Tongue (tissue), 1 donor: ENCODE measurements at regions not wholly inside any gene's neighbourhood (a gene's known extent, or its start where the extent isn't known, plus 50 kb on each side); places are given as distances from the start of the nearest gene placed in this dataset.
A peak's percentile ranks its signal among the peaks of the same experiment; 100 is the strongest.

ENCODE experiments used
- DNase-seq: peaks from one replicate; pipeline ENCODE4 v3.0.0-alpha.2; 2015

DNA sequence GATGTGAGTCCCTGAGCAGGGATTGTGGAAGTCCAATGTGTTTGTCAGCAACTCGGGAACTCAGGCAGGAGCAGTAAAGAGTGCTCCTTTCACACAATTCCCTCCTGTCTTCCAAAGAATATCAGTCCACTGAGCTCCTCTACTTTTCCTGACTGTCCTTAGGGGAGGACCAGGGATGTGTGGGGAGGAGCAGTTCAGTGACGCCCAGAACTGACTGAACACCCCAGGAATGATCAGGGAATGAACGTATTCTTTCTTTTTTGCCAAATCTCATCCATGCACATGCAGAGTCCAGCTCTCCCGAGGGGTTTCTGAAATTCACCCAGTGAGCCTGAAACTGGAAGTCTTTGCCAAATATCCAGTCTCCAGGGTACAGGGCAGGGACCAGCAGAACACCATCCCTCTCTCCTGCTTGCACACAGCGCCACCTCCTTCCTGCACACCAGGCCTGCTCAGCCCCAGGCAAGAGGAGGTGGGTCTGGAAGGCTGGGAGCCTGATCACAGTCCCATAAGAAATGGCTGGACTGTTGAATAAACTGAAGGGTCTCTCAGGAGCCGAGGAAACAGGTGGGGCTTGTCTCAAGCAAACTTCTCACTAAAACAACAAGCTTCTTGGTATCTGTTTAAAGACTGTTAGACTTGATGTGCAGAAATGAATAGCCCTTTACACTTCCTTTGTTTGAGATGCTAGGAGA lies 294.7 kb downstream of the C7orf25 start:
- DNase-seq, result peak; percentile 44

GRCh38 chr7:42614636-42615035 lies 297.2 kb downstream of the C7orf25 start:
- no peak for DNase-seq

DNA sequence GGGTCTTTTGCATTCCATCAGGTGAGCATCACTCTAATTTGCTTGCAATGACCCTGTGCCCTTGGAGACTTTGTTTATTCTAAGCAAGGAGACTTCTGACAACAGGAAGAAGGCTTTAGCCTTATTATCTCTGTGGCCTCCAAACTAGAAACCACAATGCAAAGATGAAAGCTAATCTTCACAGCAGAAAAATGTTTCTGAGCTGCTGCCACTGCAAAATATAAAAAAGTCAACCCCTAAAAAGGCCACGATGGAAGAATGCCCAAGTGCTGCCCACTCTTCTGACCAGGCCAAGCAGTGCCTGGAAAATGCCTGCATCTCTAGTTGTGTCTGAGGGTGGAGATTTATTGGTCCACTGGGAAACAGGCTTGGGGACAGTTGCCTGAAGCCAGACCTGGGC lies 299.9 kb downstream of the C7orf25 start:
- DNase-seq, result no peak

DNA sequence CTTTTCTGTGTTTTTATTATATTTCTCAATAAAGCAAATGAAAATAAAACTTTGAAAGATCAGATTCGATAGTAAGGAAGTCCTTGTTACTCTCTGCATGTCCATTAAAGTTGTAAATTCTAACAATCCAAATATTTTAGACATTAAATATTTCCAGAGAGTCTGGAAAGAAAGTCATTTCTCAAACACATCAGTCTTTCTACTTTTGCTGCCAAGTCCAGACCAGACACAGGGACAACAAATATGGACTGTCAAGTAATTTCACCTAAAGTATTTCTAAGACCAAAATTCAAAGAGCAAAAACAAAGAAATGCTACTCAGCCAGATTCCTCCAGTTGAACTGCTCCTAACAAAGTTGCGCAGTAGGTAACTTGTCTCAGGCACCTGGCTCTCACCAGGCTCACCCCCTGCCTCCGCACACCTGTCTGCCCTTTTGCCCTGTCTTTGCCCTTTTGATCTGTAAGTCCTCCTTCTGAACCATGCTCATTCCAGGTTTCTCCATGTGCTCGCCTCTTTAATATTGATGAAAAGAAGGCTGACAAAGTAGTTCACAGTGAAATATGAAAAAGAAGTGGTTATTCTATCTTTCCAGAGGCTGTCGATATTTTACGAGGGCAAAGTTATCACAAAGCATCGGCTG lies 300.5 kb downstream of the C7orf25 start:
- no peak for DNase-seq

- DNase-seq, result peak; percentile 67
Observed at GRCh38 chr7:42606193-42606905, 305.5 kb downstream of the C7orf25 start.

DNA sequence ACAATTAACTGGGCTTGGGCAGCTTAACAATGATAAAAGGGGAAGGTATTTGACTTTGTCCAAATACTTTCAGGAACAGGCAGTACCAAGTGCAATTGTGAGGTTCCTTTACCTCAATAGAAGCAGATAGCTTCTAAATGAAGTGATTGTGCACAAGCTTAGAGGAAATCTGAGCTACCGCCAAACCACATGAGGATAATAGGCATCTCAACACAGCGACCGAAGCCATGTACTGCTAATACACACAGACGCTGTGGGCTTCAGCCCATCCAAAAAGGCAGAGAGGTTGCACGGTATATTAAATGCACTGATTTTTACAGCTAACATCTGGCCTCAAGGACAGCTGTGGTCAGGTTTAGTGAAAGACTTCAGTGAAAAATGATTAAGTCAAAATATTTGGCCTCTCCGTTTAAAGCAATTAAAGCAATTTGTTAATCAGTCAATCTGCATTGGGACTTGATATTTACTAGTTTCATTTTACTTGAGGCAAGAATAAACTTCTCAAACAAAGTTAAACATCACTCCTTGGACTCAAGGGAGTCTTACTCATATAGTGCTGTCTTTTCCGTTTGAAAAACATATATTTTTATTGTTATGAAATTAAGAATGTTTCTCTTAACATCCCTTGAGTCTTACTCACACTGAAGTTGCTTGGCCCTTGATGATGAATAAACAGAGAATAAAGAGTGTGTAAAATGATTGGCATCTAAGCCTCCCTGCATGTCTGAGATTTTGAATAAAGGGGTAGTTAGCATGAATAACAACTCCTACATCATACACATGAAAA lies 306.3 kb downstream of the C7orf25 start:
- peak; percentile 82 for DNase-seq

DNA sequence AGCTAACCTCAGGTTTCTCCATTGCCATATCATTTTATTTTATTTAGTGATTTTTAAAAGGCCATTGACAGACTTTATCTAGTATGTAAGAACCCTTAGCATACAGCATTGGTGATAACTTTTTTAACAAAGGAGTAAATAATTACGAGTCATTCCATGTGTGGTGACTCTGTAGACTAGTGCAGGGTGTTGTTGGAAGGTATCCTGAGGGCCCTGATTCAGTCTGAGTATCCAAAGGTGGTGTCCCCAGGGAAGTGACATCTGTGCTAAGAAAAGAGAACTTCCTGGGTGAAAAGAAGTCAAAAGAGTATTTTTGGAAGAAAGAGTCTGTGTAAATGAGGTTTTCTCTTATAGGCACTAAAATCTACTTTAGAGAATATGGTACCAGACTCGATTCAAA lies 308.4 kb downstream of the C7orf25 start:
- DNase-seq, result no peak

DNA sequence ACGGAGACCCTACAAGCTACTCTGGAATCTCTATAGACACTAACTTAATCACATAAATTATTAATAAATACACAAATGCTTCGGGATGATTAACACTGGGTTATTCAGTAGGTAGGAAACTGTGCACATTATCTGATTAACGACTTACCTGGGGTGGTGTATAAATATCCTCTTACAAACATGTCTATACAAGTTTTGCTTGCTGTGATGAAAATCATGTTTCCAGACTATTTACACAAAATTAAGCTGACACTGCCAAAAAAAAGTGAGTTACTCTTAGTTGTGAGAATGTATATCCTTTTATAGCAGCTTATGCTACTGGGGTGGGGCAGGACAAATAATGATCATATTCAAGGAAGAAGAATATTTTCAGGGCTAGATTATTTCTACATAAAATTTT lies 314.6 kb downstream of the C7orf25 start:
- DNase-seq, result no peak

- DNase-seq, result no peak
Observed at GRCh38 chr7:42596737-42597136, 315.1 kb downstream of the C7orf25 start.

- DNase-seq, result no peak
Observed at GRCh38 chr7:42593860-42594259, 318.0 kb downstream of the C7orf25 start.

DNA sequence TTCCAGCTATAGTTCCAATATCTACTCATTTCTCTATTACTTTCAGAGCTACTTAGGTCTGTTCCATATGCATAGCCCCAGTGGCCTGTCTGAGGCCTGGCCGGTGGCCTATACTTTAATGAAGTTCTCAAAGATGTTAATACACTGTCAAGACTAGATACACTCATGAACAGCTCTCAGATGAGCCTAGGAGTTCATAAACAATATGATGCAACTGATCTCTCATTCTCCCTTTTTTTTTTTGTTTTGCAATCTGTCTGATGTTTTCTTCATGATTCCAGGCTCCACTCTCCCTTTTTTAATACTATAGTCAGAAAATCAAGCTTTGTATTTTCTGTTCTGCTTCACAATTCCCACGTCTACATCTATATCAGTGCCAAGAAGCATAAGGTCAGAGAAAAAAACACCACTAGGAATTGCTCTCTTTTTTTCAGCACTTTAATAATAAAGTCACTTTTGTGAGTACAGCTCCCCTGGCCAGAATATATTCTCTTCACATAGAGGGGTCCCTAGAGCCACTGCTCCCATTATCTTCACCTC lies 321.0 kb downstream of the C7orf25 start:
- peak; percentile 8 for DNase-seq

DNA sequence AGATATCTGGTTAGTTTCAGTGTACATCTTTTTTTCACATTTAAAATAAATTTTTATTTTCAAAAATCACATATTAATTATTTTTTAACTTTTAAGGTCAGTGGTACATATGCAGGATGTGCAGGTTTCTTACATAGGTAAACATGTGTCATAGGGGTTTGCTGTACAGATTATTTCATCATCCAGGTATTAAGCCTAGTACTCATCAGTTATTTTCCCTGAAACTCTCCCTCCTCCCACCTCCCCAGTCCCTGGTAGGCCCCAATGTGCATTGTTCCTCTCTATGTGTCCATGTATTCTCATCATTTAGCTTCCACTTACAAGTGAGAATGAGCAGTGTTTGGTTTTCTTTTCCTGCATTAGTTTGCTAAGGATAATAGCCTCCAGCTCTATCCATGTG lies 323.0 kb downstream of the C7orf25 start:
- no peak for DNase-seq

GRCh38 chr7:42587806-42588205 lies 324.1 kb downstream of the C7orf25 start:
- DNase-seq, result peak; percentile 9

- DNase-seq, result no peak
Observed at GRCh38 chr7:42580061-42580460, 331.8 kb downstream of the C7orf25 start.

DNA sequence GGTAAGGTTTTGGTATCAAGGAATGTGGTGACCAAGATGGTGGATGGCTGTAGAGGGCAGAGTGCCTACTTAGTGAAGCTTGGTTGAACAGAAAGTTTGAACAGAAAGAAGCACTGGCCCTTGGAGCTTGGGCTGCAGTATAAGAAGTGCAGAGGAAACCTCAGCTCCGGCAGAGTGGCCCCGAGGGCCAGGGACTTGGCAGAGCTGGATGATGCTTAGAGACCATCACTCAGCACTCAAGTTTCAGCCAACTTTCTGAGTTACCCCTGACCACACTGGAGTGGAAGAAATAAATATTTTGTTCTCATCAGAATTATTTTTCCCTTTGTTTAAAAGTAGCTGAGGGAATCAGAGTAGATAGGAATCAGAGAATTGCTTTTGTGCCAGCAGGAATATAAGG lies 336.7 kb downstream of the C7orf25 start:
- peak; percentile 18 for DNase-seq

GRCh38 chr7:42574685-42575084 lies 337.2 kb downstream of the C7orf25 start:
- peak; percentile 25 for DNase-seq

GRCh38 chr7:42573881-42574672 lies 337.1 kb upstream of the GLI3 start:
- peak; percentile 59 for DNase-seq

- no peak for DNase-seq
Observed at GRCh38 chr7:42572561-42572960, 335.6 kb upstream of the GLI3 start.

- no peak for DNase-seq
Observed at GRCh38 chr7:42572056-42572455, 335.0 kb upstream of the GLI3 start.

DNA sequence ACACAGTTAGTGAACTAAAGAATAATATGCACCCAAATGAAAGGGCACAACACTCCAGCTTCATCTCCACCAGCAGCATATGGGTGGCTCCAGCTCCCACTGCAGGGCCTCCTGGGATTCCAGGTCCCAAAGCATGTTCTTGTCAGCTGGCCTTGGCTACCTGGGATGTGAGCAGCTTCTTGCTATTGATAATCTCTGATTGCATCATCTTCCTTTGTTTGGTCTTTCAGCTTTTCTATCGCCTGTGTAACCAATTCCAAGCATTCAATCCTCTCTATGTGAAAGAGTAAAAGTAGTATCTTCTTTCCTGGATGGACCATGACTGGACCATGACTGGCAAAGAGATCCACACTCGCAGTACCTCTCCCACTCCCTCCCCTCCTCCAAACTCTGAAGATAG lies 333.9 kb upstream of the GLI3 start:
- no peak for DNase-seq

DNA sequence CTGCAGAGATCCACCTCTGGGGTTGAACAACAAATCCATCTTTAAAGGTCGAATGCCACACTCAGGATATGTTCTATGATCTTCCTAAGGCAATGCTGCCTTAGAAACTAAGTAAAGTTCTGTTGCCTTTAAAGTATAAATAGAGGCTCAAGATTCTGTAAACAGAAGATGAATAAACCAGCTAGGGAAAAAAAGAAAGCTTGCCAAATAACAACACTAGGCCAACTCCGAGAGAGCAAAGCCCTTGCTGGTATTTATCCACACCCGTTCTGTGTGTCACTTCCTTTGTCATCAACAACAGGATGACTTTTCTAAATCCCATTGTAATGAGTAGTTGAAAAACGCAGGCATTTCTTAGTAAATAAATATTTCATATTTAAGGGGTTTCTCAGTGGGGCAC lies 330.0 kb upstream of the GLI3 start:
- no peak for DNase-seq

GRCh38 chr7:42561797-42562196 lies 324.8 kb upstream of the GLI3 start:
- DNase-seq, result no peak
